Sigmoid colon (tissue), 6 donors: ENCODE measurements at regions not wholly inside any gene's neighbourhood (a gene's known extent, or its start where the extent isn't known, plus 50 kb on each side); places are given as distances from the start of the nearest gene placed in this dataset.

Source experiments
- DNase-seq: peaks from one replicate; pipeline ENCODE4 v3.0.0-alpha.2; 2019
- H3K27ac ChIP-seq, 4 donors: fragments of 200-600 bp; sonication (generic); one replicate each; pipeline ENCODE4 v1.5.1; 2016 to 2019; ENCODE audit warnings: mild to moderate bottlenecking in 1 of 4
- H3K27me3 ChIP-seq, 3 donors: fragments of 200-600 bp; sonication (generic); one replicate each; pipeline ENCODE4 v1.5.1; 2019; ENCODE audit warnings: mild to moderate bottlenecking in 1 of 3
- H3K36me3 ChIP-seq, 4 donors: fragments of 200-600 bp; sonication (generic); one replicate each; pipeline ENCODE4 v1.5.1; 2016 to 2019
- H3K4me1 ChIP-seq, 4 donors: fragments of 200-600 bp; sonication (generic); one replicate each; pipeline ENCODE4 v1.5.1; 2017 to 2019
- H3K4me3 ChIP-seq, 4 donors: fragments of 200-600 bp; sonication (generic); one replicate each; pipeline ENCODE4 v1.5.1; 2017 to 2019; ENCODE audit warnings: mild to moderate bottlenecking in 2 of 4, moderate library complexity in 1 of 4
- H3K9me3 ChIP-seq, 4 donors: fragments of 200-600 bp in 3 of 4; sonication (generic) in 3 of 4; one replicate each; pipeline versions ENCODE4 v1.5.1 to v1.6.1; 2013 to 2019
- EP300 ChIP-seq, 4 donors: sonication (generic); formaldehyde crosslinking; IDR thresholded peaks; one replicate each; pipeline ENCODE4 v1.6.1; 2017; ENCODE audit warnings: antibody characterized with exemption in 4 of 4
- POLR2A ChIP-seq, 2 donors: fragments of 450-650 bp; IDR thresholded peaks; one replicate each; pipeline ENCODE4 v1.6.1; 2016; ENCODE audit warnings: antibody characterized with exemption in 2 of 2, mild to moderate bottlenecking in 2 of 2, moderate library complexity in 2 of 2
- POLR2AphosphoS5 ChIP-seq, 4 donors: sonication (generic); formaldehyde crosslinking; IDR thresholded peaks; one replicate each; pipeline ENCODE4 v1.6.1; 2017; ENCODE audit warnings: antibody characterized with exemption in 4 of 4
- WGBS, 2 donors: extraction: QIAGEN DNeasy Blood & Tissue Kit; methylation state at CpG; one replicate each; pipeline ENCODE4 v1.1.7; 2013; 5-methylcytosine and 5-hydroxymethylcytosine counted together
- intact Hi-C: fragments of 100-400 bp; cut with DNase I; formaldehyde crosslinking; loops from one replicate; pipeline ENCODE4 v1.15.1; 2023
- TF ChIP-seq, protein P1 (sequence below), 4 experiments: fragments of 450-650 bp in 3 of 4; fragments of 200-600 bp in 1 of 4; IDR thresholded peaks; one replicate each; pipeline ENCODE4 v1.5.1; 2016 to 2019; ENCODE audit warnings: antibody characterized with exemption in 4 of 4, mild to moderate bottlenecking in 3 of 4, moderate library complexity in 2 of 4
- donor health status: healthy with polysubstance abuse.
- donor health status: healthy.

DNA sequence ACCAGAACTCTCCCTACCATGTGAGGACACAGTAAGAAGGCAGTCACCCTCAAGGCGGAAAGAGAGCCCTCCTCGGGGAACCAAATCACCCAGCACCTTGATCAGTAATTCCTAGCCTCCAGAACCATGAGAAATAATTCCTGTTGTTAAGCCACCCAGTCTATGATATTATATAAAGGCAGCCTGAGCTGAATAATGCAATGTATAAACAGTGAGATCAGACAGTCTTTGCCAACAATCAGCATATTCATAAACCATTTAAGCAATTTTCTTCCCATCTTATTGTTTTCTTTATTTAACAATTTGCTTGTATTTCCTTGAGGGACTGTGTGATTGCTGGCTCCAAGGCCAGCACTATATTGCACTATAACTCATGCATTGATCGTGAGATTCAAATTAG, 144.4 kb upstream of the DAPK1 start:
- intact Hi-C loops: no loop called here
- Histone ChIP-seq H3K27ac (no peak overlapping the region), H3K36me3 (no peaks in the 10 kb centered on the region), H3K27me3 (no peaks in the 10 kb centered on the region), H3K4me1 (no peaks in the 10 kb centered on the region), H3K4me3 (no peak overlapping the region), H3K9me3 (peaks cover 0 to 3% (median 0%) of the 10 kb centered on the region in 4 donors)
- no peak for DNase-seq
- TF ChIP-seq, protein P1, sequence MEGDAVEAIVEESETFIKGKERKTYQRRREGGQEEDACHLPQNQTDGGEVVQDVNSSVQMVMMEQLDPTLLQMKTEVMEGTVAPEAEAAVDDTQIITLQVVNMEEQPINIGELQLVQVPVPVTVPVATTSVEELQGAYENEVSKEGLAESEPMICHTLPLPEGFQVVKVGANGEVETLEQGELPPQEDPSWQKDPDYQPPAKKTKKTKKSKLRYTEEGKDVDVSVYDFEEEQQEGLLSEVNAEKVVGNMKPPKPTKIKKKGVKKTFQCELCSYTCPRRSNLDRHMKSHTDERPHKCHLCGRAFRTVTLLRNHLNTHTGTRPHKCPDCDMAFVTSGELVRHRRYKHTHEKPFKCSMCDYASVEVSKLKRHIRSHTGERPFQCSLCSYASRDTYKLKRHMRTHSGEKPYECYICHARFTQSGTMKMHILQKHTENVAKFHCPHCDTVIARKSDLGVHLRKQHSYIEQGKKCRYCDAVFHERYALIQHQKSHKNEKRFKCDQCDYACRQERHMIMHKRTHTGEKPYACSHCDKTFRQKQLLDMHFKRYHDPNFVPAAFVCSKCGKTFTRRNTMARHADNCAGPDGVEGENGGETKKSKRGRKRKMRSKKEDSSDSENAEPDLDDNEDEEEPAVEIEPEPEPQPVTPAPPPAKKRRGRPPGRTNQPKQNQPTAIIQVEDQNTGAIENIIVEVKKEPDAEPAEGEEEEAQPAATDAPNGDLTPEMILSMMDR (IDR thresholded peaks at IDR 0.05): no peak
- TF ChIP-seq POLR2AphosphoS5 (IDR thresholded peaks at IDR 0.05): no peak
- no peak for TF ChIP-seq EP300 (IDR thresholded peaks at IDR 0.05)
- TF ChIP-seq POLR2A (IDR thresholded peaks at IDR 0.05): no peak
- WGBS, 2 donors: 85% methylated on average over 3 of the region's 3 CpGs

DNA sequence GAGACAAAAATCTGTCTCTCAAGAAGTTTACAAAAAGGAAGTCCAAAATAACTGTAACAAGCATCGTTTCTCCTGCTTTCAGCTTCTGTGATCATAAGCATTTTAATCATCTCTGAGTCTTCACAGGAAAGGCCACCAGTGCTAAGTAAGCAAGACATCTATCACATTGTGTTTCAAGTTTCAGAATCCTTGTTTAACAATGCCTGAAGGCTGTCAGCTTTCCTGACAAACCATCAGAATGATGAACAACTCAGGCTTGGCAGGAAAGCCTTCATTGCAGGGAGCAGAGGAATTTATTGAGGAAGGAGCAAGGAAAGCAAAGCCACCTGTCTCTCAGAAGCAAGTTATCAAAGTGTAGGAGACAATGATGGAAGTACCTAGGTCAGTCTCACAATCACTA, 143.5 kb upstream of the DAPK1 start:
- no peak overlapping the region for H3K4me3 ChIP-seq
- no peak overlapping the region for H3K27ac ChIP-seq
- intact Hi-C loops: no loop called here
- no peaks in the 10 kb centered on the region for H3K36me3 ChIP-seq
- TF ChIP-seq, protein P1 (IDR thresholded peaks at IDR 0.05): no peak
- TF ChIP-seq EP300 (IDR thresholded peaks at IDR 0.05) (no peak), POLR2A (IDR thresholded peaks at IDR 0.05) (no peak), POLR2AphosphoS5 (IDR thresholded peaks at IDR 0.05) (no peak)
- no peaks in the 10 kb centered on the region for H3K27me3 ChIP-seq
- no peak for DNase-seq
- 43 to 55% methylated on average over 1 of the region's 1 CpG for WGBS, 2 donors
- no peaks in the 10 kb centered on the region for H3K4me1 ChIP-seq
- peaks cover 0 to 3% (median 0%) of the 10 kb centered on the region in 4 donors for H3K9me3 ChIP-seq

DNA sequence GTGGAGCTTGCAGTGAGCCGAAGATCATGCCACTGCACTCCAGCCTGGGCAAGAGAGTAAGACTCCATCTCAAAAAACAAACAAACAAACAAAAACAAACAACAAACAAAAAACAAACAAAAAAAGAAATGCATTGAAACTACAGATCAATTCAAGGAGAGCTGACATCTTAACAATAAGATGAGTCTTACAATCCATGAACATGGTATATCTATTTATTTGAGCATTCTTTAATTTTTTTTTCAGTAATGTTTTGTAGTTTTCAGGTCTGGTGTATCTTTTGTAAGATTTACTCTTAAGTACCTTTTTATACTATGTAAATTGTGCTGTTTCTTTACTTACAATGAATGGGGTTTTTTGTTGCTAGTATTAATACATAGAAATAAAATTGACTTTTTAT, 140.1 kb upstream of the DAPK1 start:
- DNase-seq: no peak
- intact Hi-C loops: no loop called here
- H3K4me1 ChIP-seq: no peaks in the 10 kb centered on the region
- H3K36me3 ChIP-seq: no peaks in the 10 kb centered on the region
- WGBS, 2 donors: 94 to 100% methylated on average over 1 of the region's 1 CpG
- no peaks in the 10 kb centered on the region for H3K27me3 ChIP-seq
- TF ChIP-seq, protein P1 (IDR thresholded peaks at IDR 0.05): no peak
- TF ChIP-seq POLR2AphosphoS5 (IDR thresholded peaks at IDR 0.05): no peak
- no peak for TF ChIP-seq POLR2A (IDR thresholded peaks at IDR 0.05)
- TF ChIP-seq EP300 (IDR thresholded peaks at IDR 0.05): no peak
- no peak overlapping the region for H3K27ac ChIP-seq
- H3K4me3 ChIP-seq: no peak overlapping the region
- peaks cover 0 to 3% (median 0%) of the 10 kb centered on the region in 4 donors for H3K9me3 ChIP-seq

DNA sequence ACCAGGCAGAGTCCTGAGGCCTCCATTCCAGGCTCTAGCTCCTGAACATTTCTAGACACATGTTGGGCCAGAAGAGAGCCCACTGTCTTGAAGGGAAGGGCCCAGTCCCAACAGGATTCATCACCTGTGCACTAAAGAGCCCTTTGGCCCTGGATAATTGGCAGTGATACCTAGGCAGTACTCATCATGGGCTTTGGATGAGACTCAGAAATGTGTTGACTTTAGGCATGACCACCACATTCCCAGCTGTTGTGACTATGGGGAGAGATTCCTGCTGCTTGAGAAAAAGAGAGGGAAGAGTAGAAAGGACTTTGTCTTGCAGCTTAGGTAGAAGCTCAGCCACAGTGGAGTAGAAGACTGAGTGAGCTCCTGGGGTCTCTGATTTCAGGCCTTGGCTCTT, 138.4 kb upstream of the DAPK1 start:
- Histone ChIP-seq H3K9me3 (peaks cover 0 to 3% (median 0%) of the 10 kb centered on the region in 4 donors), H3K27me3 (no peaks in the 10 kb centered on the region), H3K27ac (no peak overlapping the region), H3K36me3 (no peaks in the 10 kb centered on the region), H3K4me3 (no peak overlapping the region), H3K4me1 (no peaks in the 10 kb centered on the region)
- no peak for DNase-seq
- intact Hi-C loops: no loop called here
- no peak for TF ChIP-seq EP300 (IDR thresholded peaks at IDR 0.05)
- TF ChIP-seq POLR2AphosphoS5 (IDR thresholded peaks at IDR 0.05): no peak
- no peak for TF ChIP-seq POLR2A (IDR thresholded peaks at IDR 0.05)
- TF ChIP-seq, protein P1 (IDR thresholded peaks at IDR 0.05): no peak

DNA sequence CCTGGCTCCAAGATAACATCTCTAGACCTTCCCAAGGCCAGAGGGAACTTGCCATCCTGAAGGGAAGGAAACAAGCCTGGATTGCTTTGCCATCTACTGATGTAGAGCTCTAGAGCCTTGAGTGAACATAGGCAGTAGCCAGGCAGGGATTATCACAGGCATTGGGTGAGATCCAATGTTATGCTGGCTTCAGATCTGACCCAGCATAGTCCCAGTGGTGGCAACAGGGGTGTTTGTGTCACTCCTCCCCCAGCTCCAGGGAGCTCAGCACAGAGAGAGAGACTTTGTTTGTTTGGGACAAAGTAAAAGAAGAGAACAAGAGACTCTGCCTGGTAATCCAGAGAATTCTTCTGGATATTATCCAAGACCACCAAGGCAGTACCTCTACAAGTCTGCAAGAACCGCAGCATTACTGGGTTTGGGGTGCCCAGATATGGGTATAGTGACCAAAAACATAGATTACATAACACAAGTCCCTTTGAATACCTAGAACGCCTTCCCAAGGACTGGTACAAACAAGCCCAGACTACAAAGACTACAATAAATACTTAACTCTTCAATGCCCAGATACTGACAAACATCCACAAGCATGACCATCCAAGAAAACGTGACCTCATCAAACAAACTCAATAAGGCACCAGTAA, 137.6 kb upstream of the DAPK1 start:
- Histone ChIP-seq H3K9me3 (peaks cover 0 to 3% (median 0%) of the 10 kb centered on the region in 4 donors), H3K27ac (no peak overlapping the region), H3K4me1 (no peaks in the 10 kb centered on the region), H3K4me3 (no peak overlapping the region), H3K27me3 (no peaks in the 10 kb centered on the region), H3K36me3 (no peaks in the 10 kb centered on the region)
- DNase-seq: no peak
- 49 to 78% methylated on average over 3 of the region's 3 CpGs for WGBS, 2 donors
- intact Hi-C loops: loop anchor here (10.0 kb wide), 1 partner anchor 115 kb away; no protein-coding TSS in a partner anchor
- no peak for TF ChIP-seq EP300 (IDR thresholded peaks at IDR 0.05)
- TF ChIP-seq, protein P1 (IDR thresholded peaks at IDR 0.05): no peak
